Cardiac fibroblast (primary cell): ENCODE measurements at regions not wholly inside any gene's neighbourhood (a gene's known extent, or its start where the extent isn't known, plus 50 kb on each side); places are given as distances from the start of the nearest gene placed in this dataset.
A peak's percentile ranks its signal among the peaks of the same experiment; 100 is the strongest.

ENCODE experiments used
- DNase-seq, 2 donors: peaks; one replicate each; pipeline versions ENCODE4 v3.0.0 to v3.0.0-alpha.2; 2010; ENCODE audit warnings: low read depth in 2 of 2
- H3K4me3 ChIP-seq, 2 donors: replicated peaks in 1 of 2; 1 replicate in 1 of 2; 2 replicates in 1 of 2; pipeline ENCODE4 v1.5.1; 2011; ENCODE audit warnings: low read depth in 2 of 2, low read length in 2 of 2, mild to moderate bottlenecking in 2 of 2, moderate library complexity in 1 of 2
- CTCF ChIP-seq: IDR thresholded peaks from one replicate; pipeline ENCODE4 v1.5.1; 2011; ENCODE audit warnings: low read depth, mild to moderate bottlenecking, low read length, inconsistent platforms

- H3K4me3 ChIP-seq = no peak overlapping the region
- TF ChIP-seq CTCF = no peak
- no peak for DNase-seq
These were observed 719.0 kb downstream of the KCNJ2 start for GRCh38 chr17:70888324-70888723.

GRCh38 chr17:70891306-70891705, 722.0 kb downstream of the KCNJ2 start:
- DNase-seq = peak in 1 of 2 donors; percentile 55
- H3K4me3 ChIP-seq = no peak overlapping the region
- no peak for TF ChIP-seq CTCF

- DNase-seq = no peak
- no peak overlapping the region for H3K4me3 ChIP-seq
- TF ChIP-seq CTCF = no peak
These were observed 723.2 kb downstream of the KCNJ2 start for GRCh38 chr17:70892527-70892926.

GRCh38 chr17:70896843-70897242, 727.5 kb downstream of the KCNJ2 start:
- TF ChIP-seq CTCF = peak; percentile 10
- peak in 1 of 2 donors; percentile 17 for DNase-seq
- no peak overlapping the region for H3K4me3 ChIP-seq

GRCh38 chr17:70897446-70897845, 728.1 kb downstream of the KCNJ2 start:
- no peak for DNase-seq
- no peak for TF ChIP-seq CTCF
- H3K4me3 ChIP-seq = no peak overlapping the region

- H3K4me3 ChIP-seq = no peak overlapping the region
- DNase-seq = no peak
- TF ChIP-seq CTCF = no peak
These were observed 732.5 kb downstream of the KCNJ2 start for GRCh38 chr17:70901870-70902269.

GRCh38 chr17:70905796-70906195, 736.5 kb downstream of the KCNJ2 start:
- DNase-seq = peak; percentile 100
- no peak overlapping the region for H3K4me3 ChIP-seq
- TF ChIP-seq CTCF = no peak
